ENCODE measurements at regions not wholly inside any gene's neighbourhood (a gene's known extent, or its start where the extent isn't known, plus 50 kb on each side); places are given as distances from the start of the nearest gene placed in this dataset.

GRCh38 chr1:163863731-163864130 is 542.0 kb downstream of the NUF2 start:
- TF ChIP-seq FOXM1 (IDR thresholded peaks at IDR 0.05; ENCODE audit: borderline replicate concordance, low read depth) (no peak), CEBPB (IDR thresholded peaks at IDR 0.05) (no peak), MAX (IDR thresholded peaks at IDR 0.05) (no peak), TEAD4 (IDR thresholded peaks at IDR 0.05) (no peak), USF1 (IDR thresholded peaks at IDR 0.05) (no peak), CREB1 (IDR thresholded peaks at IDR 0.05; ENCODE audit: low read depth) (no peak), RAD21 (IDR thresholded peaks at IDR 0.05; ENCODE audit: low read depth) (no peak), YY1 (IDR thresholded peaks at IDR 0.05; ENCODE audit: low read depth) (no peak), REST (IDR thresholded peaks at IDR 0.05; ENCODE audit: low read depth) (no peak), EP300 (IDR thresholded peaks at IDR 0.05; ENCODE audit: borderline replicate concordance) (no peak), EGR1 (IDR thresholded peaks at IDR 0.05) (no peak), TAF1 (IDR thresholded peaks at IDR 0.05; ENCODE audit: low read depth) (no peak), NFIC (IDR thresholded peaks at IDR 0.05) (no peak)

GRCh38 chr1:163864207-163864606 is 542.5 kb downstream of the NUF2 start:
- no peak for TF ChIP-seq REST (IDR thresholded peaks at IDR 0.05; ENCODE audit: low read depth)
- no peak for TF ChIP-seq TAF1 (IDR thresholded peaks at IDR 0.05; ENCODE audit: low read depth)
- no peak for TF ChIP-seq EP300 (IDR thresholded peaks at IDR 0.05; ENCODE audit: borderline replicate concordance)
- no peak for TF ChIP-seq MAX (IDR thresholded peaks at IDR 0.05)
- TF ChIP-seq TCF12 (IDR thresholded peaks at IDR 0.05; ENCODE audit: low read depth): no peak

- TF ChIP-seq RAD21 (IDR thresholded peaks at IDR 0.05; ENCODE audit: low read depth): no peak
Observed at GRCh38 chr1:163866564-163866963, 544.8 kb downstream of the NUF2 start.

GRCh38 chr1:163870666-163871065 is 548.9 kb downstream of the NUF2 start:
- TF ChIP-seq NFIC (IDR thresholded peaks at IDR 0.05) (no peak), EP300 (IDR thresholded peaks at IDR 0.05; ENCODE audit: borderline replicate concordance) (no peak), USF1 (IDR thresholded peaks at IDR 0.05) (no peak), TAF1 (IDR thresholded peaks at IDR 0.05; ENCODE audit: low read depth) (no peak), CREB1 (IDR thresholded peaks at IDR 0.05; ENCODE audit: low read depth) (no peak), RAD21 (IDR thresholded peaks at IDR 0.05; ENCODE audit: low read depth) (no peak), EGR1 (IDR thresholded peaks at IDR 0.05) (no peak), CEBPB (IDR thresholded peaks at IDR 0.05) (no peak), YY1 (IDR thresholded peaks at IDR 0.05; ENCODE audit: low read depth) (no peak), TEAD4 (IDR thresholded peaks at IDR 0.05) (no peak), MAX (IDR thresholded peaks at IDR 0.05) (no peak), TCF12 (IDR thresholded peaks at IDR 0.05; ENCODE audit: low read depth) (no peak), FOXM1 (IDR thresholded peaks at IDR 0.05; ENCODE audit: borderline replicate concordance, low read depth) (no peak)

GRCh38 chr1:163872067-163872466 is 550.3 kb downstream of the NUF2 start:
- TF ChIP-seq USF1 (IDR thresholded peaks at IDR 0.05): no peak
- TF ChIP-seq RAD21 (IDR thresholded peaks at IDR 0.05; ENCODE audit: low read depth): no peak
- TF ChIP-seq CEBPB (IDR thresholded peaks at IDR 0.05): no peak
- TF ChIP-seq CREB1 (IDR thresholded peaks at IDR 0.05; ENCODE audit: low read depth): no peak
- TF ChIP-seq TAF1 (IDR thresholded peaks at IDR 0.05; ENCODE audit: low read depth): no peak
- TF ChIP-seq EGR1 (IDR thresholded peaks at IDR 0.05): no peak
- TF ChIP-seq EP300 (IDR thresholded peaks at IDR 0.05; ENCODE audit: borderline replicate concordance): no peak
- no peak for TF ChIP-seq TCF12 (IDR thresholded peaks at IDR 0.05; ENCODE audit: low read depth)
- no peak for TF ChIP-seq REST (IDR thresholded peaks at IDR 0.05; ENCODE audit: low read depth)
- no peak for TF ChIP-seq FOXM1 (IDR thresholded peaks at IDR 0.05; ENCODE audit: borderline replicate concordance, low read depth)
- TF ChIP-seq TEAD4 (IDR thresholded peaks at IDR 0.05): no peak
- no peak for TF ChIP-seq NFIC (IDR thresholded peaks at IDR 0.05)
- no peak for TF ChIP-seq MAX (IDR thresholded peaks at IDR 0.05)
- no peak for TF ChIP-seq ZBTB7A (IDR thresholded peaks at IDR 0.05; ENCODE audit: low read depth)
- no peak for TF ChIP-seq YY1 (IDR thresholded peaks at IDR 0.05; ENCODE audit: low read depth)
